HepG2 (cell line): ENCODE measurements at regions not wholly inside any gene's neighbourhood (a gene's known extent, or its start where the extent isn't known, plus 50 kb on each side); places are given as distances from the start of the nearest gene placed in this dataset.

ENCODE experiments used
- ATAC-seq: fragments of 200-7000 bp; cut with Tn5 transposase; 3 replicates; pipeline ENCODE4 v1.9.1; 2020; ENCODE audit warnings: mild to moderate bottlenecking, moderate library complexity
- BruUV-seq: library from RNA; stranded (reverse); fragments of 400-500 nt; replicated peaks from 2 replicates; lab custom pipeline; 2021; lab: Mats Ljungman, UMichigan
- CTCF ChIA-PET: fragments of 300-600 bp; formaldehyde crosslinking; extraction: SDS; loops from one replicate; lab custom pipeline; 2021; ENCODE audit warnings: low total read pairs, inconsistent platforms, low intra/inter-chr PET ratio; lab: Yijun Ruan, JAX
- POLR2A ChIA-PET: fragments of 350-600 bp; sonication (Branson Sonifier 250); formaldehyde crosslinking; loops from one replicate; lab custom pipeline; 2020; ENCODE audit warnings: antibody characterized with exemption, inconsistent platforms; lab: Yijun Ruan, JAX
- DNase-seq: peaks from one replicate; pipeline ENCODE4 v3.0.0-alpha.2; 2015; ENCODE audit warnings: low spot score
- FAIRE-seq: peaks from 3 replicates; lab custom pipeline; 2011; peaks lifted over from hg19 to GRCh38; lab: Jason Lieb, UNC
- H2AFZ ChIP-seq: one replicate; pipeline ENCODE4 v1.6.1; 2011; ENCODE audit warnings: low read length, inconsistent platforms
- H3K27ac ChIP-seq: fragments of 300-600 bp; 3 replicates; pipeline ENCODE4 v1.8.0; 2011; ENCODE audit warnings: mixed run types, mild to moderate bottlenecking, mixed read lengths, low read length, inconsistent platforms; ENCODE audit not compliant: insufficient read depth; ENCODE audit errors: extremely low read length
- H3K27me3 ChIP-seq, 2 experiments: fragments of 200-600 bp in 1 of 2; 2 replicates in 1 of 2; 3 replicates in 1 of 2; pipeline versions ENCODE4 v1.6.0 to v1.8.0; 2011; ENCODE audit warnings: low read length in 2 of 2, mild to moderate bottlenecking in 2 of 2, moderate library complexity in 2 of 2, inconsistent platforms in 1 of 2; ENCODE audit not compliant: insufficient read depth in 2 of 2, control insufficient read depth in 1 of 2
- H3K36me3 ChIP-seq, 2 experiments: fragments of 200-600 bp in 1 of 2; replicated peaks in 1 of 2; 2 replicates in 1 of 2; 3 replicates in 1 of 2; pipeline versions ENCODE4 v1.5.1 to v1.8.0; 2011; ENCODE audit warnings: low read length in 2 of 2, inconsistent platforms in 1 of 2; ENCODE audit not compliant: insufficient read depth in 2 of 2, control insufficient read depth in 1 of 2
- H3K4me1 ChIP-seq: 2 replicates; pipeline ENCODE4 v1.5.1; 2012; ENCODE audit warnings: low read length, inconsistent platforms; ENCODE audit not compliant: insufficient read depth
- H3K4me2 ChIP-seq: 2 replicates; pipeline ENCODE4 v1.6.0; 2011; ENCODE audit warnings: low read depth, low read length, inconsistent platforms
- H3K4me3 ChIP-seq, 3 experiments: fragments of 200-600 bp in 1 of 3; sonication (generic), shearing (Covaris generic) in 1 of 3; replicated peaks in 1 of 3; 2 replicates each; pipeline ENCODE4 v1.5.1; 2011 to 2016; ENCODE audit warnings: low read length in 3 of 3, inconsistent platforms in 2 of 3, low read depth in 2 of 3, mild to moderate bottlenecking in 2 of 3, control low read depth in 1 of 3, mixed read lengths in 1 of 3; ENCODE audit not compliant: insufficient read depth in 1 of 3
- H3K79me2 ChIP-seq: one replicate; pipeline ENCODE4 v1.6.1; 2011; ENCODE audit warnings: low read length, inconsistent platforms; ENCODE audit not compliant: insufficient read depth
- H3K9ac ChIP-seq: 2 replicates; pipeline ENCODE4 v1.6.0; 2011; ENCODE audit warnings: mild to moderate bottlenecking, low read depth, low read length, inconsistent platforms; ENCODE audit not compliant: insufficient read depth
- H3K9me3 ChIP-seq: 2 replicates; pipeline ENCODE4 v1.5.1; 2012; ENCODE audit warnings: mild to moderate bottlenecking, low read length
- H4K20me1 ChIP-seq: 2 replicates; pipeline ENCODE4 v1.6.0; 2011; ENCODE audit warnings: inconsistent platforms, mild to moderate bottlenecking, low read length, moderate library complexity; ENCODE audit not compliant: insufficient read depth
- NFIC ChIP-seq: IDR thresholded peaks from 2 replicates; pipeline ENCODE4 v1.6.1; 2012; ENCODE audit warnings: mild to moderate bottlenecking, low read length, inconsistent platforms
- PRMT3 ChIP-seq: sonication (generic); formaldehyde crosslinking; IDR thresholded peaks from 2 replicates; pipeline ENCODE4 v1.8.1; 2022; ENCODE audit warnings: low read depth, mild to moderate bottlenecking, moderate library complexity, missing genetic modification reagents, borderline replicate concordance
- ZNF329 ChIP-seq: sonication (generic); formaldehyde crosslinking; IDR thresholded peaks from 2 replicates; pipeline ENCODE4 v1.9.0; 2021; ENCODE audit warnings: low read depth, mild to moderate bottlenecking, missing genetic modification reagents
- WGBS: methylation state at CpG from one replicate; pipeline ENCODE4 v1.1.6; 2017; ENCODE audit warnings: low lambda C conversion rate; 5-methylcytosine and 5-hydroxymethylcytosine counted together
- in situ Hi-C: cut with HindIII; loops from 2 replicates; pipeline ENCODE4 v1.10.0; 2017; ENCODE audit warnings: low pct_unique_long_range_greater_than_20kb; ENCODE audit not compliant: extremely low pct_ligation_motif_present
- intact Hi-C: fragments of 100-400 bp; cut with micrococcal nuclease; formaldehyde crosslinking; loops from one replicate; pipeline ENCODE4 v1.10.0; 2022; ENCODE audit not compliant: unreplicated experiment
- TF ChIP-seq, protein P1 (sequence below): sonication (generic); formaldehyde crosslinking; IDR thresholded peaks from one replicate; pipeline ENCODE4 v1.5.1; 2020; ENCODE audit warnings: mild to moderate bottlenecking, missing genetic modification reagents; ENCODE audit errors: not compliant biosample characterization

GRCh38 chr7:46288010-46288409 is 366.9 kb upstream of the IGFBP3 start (continued):
- TF ChIP-seq, protein P1, sequence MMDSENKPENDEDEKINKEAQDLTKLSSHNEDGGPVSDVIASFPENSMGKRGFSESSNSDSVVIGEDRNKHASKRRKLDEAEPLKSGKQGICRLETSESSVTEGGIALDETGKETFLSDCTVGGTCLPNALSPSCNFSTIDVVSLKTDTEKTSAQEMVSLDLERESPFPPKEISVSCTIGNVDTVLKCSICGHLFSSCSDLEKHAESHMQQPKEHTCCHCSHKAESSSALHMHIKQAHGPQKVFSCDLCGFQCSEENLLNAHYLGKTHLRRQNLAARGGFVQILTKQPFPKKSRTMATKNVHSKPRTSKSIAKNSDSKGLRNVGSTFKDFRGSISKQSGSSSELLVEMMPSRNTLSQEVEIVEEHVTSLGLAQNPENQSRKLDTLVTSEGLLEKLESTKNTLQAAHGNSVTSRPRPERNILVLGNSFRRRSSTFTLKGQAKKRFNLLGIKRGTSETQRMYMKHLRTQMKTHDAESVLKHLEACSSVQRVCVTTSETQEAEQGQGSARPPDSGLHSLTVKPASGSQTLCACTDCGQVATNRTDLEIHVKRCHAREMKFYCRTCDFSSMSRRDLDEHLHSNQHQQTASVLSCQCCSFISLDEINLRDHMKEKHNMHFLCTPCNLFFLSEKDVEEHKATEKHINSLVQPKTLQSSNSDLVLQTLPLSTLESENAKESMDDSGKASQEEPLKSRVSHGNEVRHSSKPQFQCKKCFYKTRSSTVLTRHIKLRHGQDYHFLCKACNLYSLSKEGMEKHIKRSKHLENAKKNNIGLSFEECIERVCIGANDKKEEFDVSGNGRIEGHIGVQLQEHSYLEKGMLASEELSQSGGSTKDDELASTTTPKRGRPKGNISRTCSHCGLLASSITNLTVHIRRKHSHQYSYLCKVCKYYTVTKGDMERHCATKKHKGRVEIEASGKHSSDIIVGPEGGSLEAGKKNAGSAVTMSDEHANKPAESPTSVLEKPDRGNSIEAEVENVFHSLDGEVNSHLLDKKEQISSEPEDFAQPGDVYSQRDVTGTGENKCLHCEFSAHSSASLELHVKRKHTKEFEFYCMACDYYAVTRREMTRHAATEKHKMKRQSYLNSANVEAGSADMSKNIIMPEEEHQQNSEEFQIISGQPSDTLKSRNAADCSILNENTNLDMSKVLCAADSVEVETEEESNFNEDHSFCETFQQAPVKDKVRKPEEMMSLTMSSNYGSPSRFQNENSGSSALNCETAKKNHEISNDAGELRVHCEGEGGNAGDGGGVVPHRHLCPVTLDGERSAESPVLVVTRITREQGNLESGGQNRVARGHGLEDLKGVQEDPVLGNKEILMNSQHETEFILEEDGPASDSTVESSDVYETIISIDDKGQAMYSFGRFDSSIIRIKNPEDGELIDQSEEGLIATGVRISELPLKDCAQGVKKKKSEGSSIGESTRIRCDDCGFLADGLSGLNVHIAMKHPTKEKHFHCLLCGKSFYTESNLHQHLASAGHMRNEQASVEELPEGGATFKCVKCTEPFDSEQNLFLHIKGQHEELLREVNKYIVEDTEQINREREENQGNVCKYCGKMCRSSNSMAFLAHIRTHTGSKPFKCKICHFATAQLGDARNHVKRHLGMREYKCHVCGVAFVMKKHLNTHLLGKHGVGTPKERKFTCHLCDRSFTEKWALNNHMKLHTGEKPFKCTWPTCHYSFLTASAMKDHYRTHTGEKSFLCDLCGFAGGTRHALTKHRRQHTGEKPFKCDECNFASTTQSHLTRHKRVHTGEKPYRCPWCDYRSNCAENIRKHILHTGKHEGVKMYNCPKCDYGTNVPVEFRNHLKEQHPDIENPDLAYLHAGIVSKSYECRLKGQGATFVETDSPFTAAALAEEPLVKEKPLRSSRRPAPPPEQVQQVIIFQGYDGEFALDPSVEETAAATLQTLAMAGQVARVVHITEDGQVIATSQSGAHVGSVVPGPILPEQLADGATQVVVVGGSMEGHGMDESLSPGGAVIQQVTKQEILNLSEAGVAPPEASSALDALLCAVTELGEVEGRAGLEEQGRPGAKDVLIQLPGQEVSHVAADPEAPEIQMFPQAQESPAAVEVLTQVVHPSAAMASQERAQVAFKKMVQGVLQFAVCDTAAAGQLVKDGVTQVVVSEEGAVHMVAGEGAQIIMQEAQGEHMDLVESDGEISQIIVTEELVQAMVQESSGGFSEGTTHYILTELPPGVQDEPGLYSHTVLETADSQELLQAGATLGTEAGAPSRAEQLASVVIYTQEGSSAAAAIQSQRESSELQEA = no peak

GRCh38 chr7:46286957-46287356 is 365.9 kb upstream of the IGFBP3 start:
- DNase-seq = no peak
- H3K27me3 ChIP-seq = no peaks in the 10 kb centered on the region
- no peaks in the 10 kb centered on the region for H4K20me1 ChIP-seq
- no peaks in the 10 kb centered on the region for H3K4me1 ChIP-seq
- no peak overlapping the region for H3K4me3 ChIP-seq
- ATAC-seq = no peak
- ChIA-PET POLR2A (no interaction called here), CTCF (no interaction called here)
- H3K4me2 ChIP-seq = no peak overlapping the region
- H3K36me3 ChIP-seq = no peaks in the 10 kb centered on the region
- BruUV-seq = no TSS peak
- H3K79me2 ChIP-seq = no peaks in the 10 kb centered on the region
- in situ Hi-C loops = no loop called here
- 44% methylated on average over 2 of the region's 2 CpGs for WGBS
- H3K27ac ChIP-seq = no peak overlapping the region
- no peaks in the 10 kb centered on the region for H3K9me3 ChIP-seq
- intact Hi-C loops = no loop called here
- no peak overlapping the region for H2AFZ ChIP-seq
- no peak overlapping the region for H3K9ac ChIP-seq
- no peak for FAIRE-seq
- TF ChIP-seq ZNF329 (no peak), PRMT3 (CRISPR knock-in tag) (no peak), NFIC (no peak)
